IMR-90 (cell line): ENCODE measurements at regions not wholly inside any gene's neighbourhood (a gene's known extent, or its start where the extent isn't known, plus 50 kb on each side); places are given as distances from the start of the nearest gene placed in this dataset.

Experiments
- ATAC-seq: fragments of 200-7000 bp; cut with Tn5 transposase; 2 replicates; pipeline ENCODE4 v1.9.1; 2020; ENCODE audit warnings: low read depth, mild to moderate bottlenecking, moderate library complexity
- BruUV-seq: library from RNA; stranded (reverse); fragments of 400-500 nt; replicated peaks from 2 replicates; lab custom pipeline; 2021; lab: Mats Ljungman, UMichigan
- CTCF ChIA-PET: fragments of 300-600 bp; formaldehyde crosslinking; extraction: SDS; loops from one replicate; lab custom pipeline; 2021; ENCODE audit warnings: antibody characterized with exemption; lab: Yijun Ruan, JAX
- POLR2A ChIA-PET: fragments of 300-600 bp; sonication (Branson Sonifier 250); formaldehyde crosslinking; loops from one replicate; lab custom pipeline; 2022; ENCODE audit warnings: antibody characterized with exemption; ENCODE audit not compliant: unreplicated experiment; lab: Charles Lee
- DNase-seq: peaks from one replicate; pipeline ENCODE4 v3.0.0; 2013
- H2AFZ ChIP-seq: replicated peaks from 2 replicates; pipeline ENCODE3; 2013; ENCODE audit warnings: low read length, mild to moderate bottlenecking; ENCODE audit not compliant: poor library complexity
- H2AK5ac ChIP-seq: 2 replicates; pipeline ENCODE4 v1.6.1; 2013; ENCODE audit warnings: low read depth, low read length, inconsistent platforms
- H2AK9ac ChIP-seq: replicated peaks from 2 replicates; pipeline ENCODE3; 2013; ENCODE audit warnings: mild to moderate bottlenecking, low read depth, low read length, moderate library complexity; ENCODE audit not compliant: poor library complexity
- H2BK120ac ChIP-seq: 2 replicates; pipeline ENCODE4 v1.6.1; 2013; ENCODE audit warnings: low read depth, low read length, inconsistent platforms
- H2BK15ac ChIP-seq: 3 replicates; pipeline ENCODE4 v1.6.1; 2013; ENCODE audit warnings: low read depth, low read length, inconsistent platforms
- H2BK20ac ChIP-seq: 2 replicates; pipeline ENCODE4 v1.6.1; 2013; ENCODE audit warnings: low read depth, mild to moderate bottlenecking, inconsistent platforms, low read length, moderate library complexity
- H2BK5ac ChIP-seq: 2 replicates; pipeline ENCODE4 v1.6.1; 2013; ENCODE audit warnings: mild to moderate bottlenecking, low read depth, low read length, inconsistent platforms; ENCODE audit not compliant: poor library complexity, severe bottlenecking
- H3K14ac ChIP-seq: replicated peaks from 2 replicates; pipeline ENCODE4 v1.6.1; 2013; ENCODE audit warnings: low read depth, low read length, inconsistent platforms
- H3K18ac ChIP-seq: 2 replicates; pipeline ENCODE4 v1.6.1; 2013; ENCODE audit warnings: low read depth, low read length, control low read depth
- H3K23ac ChIP-seq: 2 replicates; pipeline ENCODE4 v1.6.1; 2013; ENCODE audit warnings: low read depth, low read length, inconsistent platforms
- H3K27ac ChIP-seq: 2 replicates; pipeline ENCODE4 v1.5.1; 2013; ENCODE audit warnings: mild to moderate bottlenecking, control low read depth, low read length; ENCODE audit not compliant: insufficient read depth
- H3K27me3 ChIP-seq: 2 replicates; pipeline ENCODE4 v1.6.1; 2013; ENCODE audit warnings: low read length; ENCODE audit not compliant: control insufficient read depth, insufficient read depth
- H3K36me3 ChIP-seq: 2 replicates; pipeline ENCODE4 v1.6.1; 2013; ENCODE audit warnings: low read length, mixed read lengths; ENCODE audit not compliant: control insufficient read depth, insufficient read depth
- H3K4ac ChIP-seq: 2 replicates; pipeline ENCODE4 v1.6.1; 2013; ENCODE audit warnings: low read depth, low read length, inconsistent platforms
- H3K4me1 ChIP-seq: 2 replicates; pipeline ENCODE4 v1.6.1; 2013; ENCODE audit warnings: low read length, mixed read lengths; ENCODE audit not compliant: control insufficient read depth, insufficient read depth
- H3K4me2 ChIP-seq: 2 replicates; pipeline ENCODE4 v1.6.1; 2013; ENCODE audit warnings: low read depth, mild to moderate bottlenecking, control low read depth, low read length, moderate library complexity
- H3K4me3 ChIP-seq: 2 replicates; pipeline ENCODE4 v1.5.1; 2013; ENCODE audit warnings: low read depth, mild to moderate bottlenecking, control low read depth, low read length, moderate library complexity; ENCODE audit not compliant: insufficient read depth
- H3K56ac ChIP-seq: 2 replicates; pipeline ENCODE4 v1.6.1; 2013; ENCODE audit warnings: low read length, inconsistent platforms; ENCODE audit not compliant: insufficient read depth; ENCODE audit errors: extremely low read depth
- H3K79me1 ChIP-seq, 2 experiments: 2 replicates each; pipeline ENCODE4 v1.6.1; 2013; ENCODE audit warnings: low read length in 2 of 2, inconsistent platforms in 1 of 2, low read depth in 1 of 2
- H3K9ac ChIP-seq: 2 replicates; pipeline ENCODE4 v1.6.1; 2013; ENCODE audit warnings: low read depth, low read length, control low read depth
- H3K9me1 ChIP-seq: 2 replicates; pipeline ENCODE4 v1.6.1; 2013; ENCODE audit warnings: low read length, inconsistent platforms; ENCODE audit not compliant: insufficient read depth
- H3K9me3 ChIP-seq: 2 replicates; pipeline ENCODE4 v1.6.1; 2013; ENCODE audit warnings: low read length; ENCODE audit not compliant: control insufficient read depth, insufficient read depth
- H4K20me1 ChIP-seq: 2 replicates; pipeline ENCODE4 v1.6.1; 2013; ENCODE audit warnings: low read length, inconsistent platforms; ENCODE audit not compliant: insufficient read depth
- H4K5ac ChIP-seq: 2 replicates; pipeline ENCODE4 v1.6.1; 2013; ENCODE audit warnings: mild to moderate bottlenecking, low read depth, low read length, control low read depth
- H4K8ac ChIP-seq, 2 experiments: 2 replicates each; pipeline ENCODE4 v1.6.1; 2013; ENCODE audit warnings: low read depth in 2 of 2, low read length in 2 of 2, control low read depth in 1 of 2, inconsistent platforms in 1 of 2
- H4K91ac ChIP-seq: 2 replicates; pipeline ENCODE4 v1.6.1; 2013; ENCODE audit warnings: low read depth, low read length, inconsistent platforms; ENCODE audit not compliant: insufficient read depth
- BHLHE40 ChIP-seq: fragments of 150-350 bp; IDR thresholded peaks from 2 replicates; pipeline ENCODE4 v1.6.1; 2016; ENCODE audit warnings: mild to moderate bottlenecking, low read depth, low read length
- CEBPB ChIP-seq: IDR thresholded peaks from 2 replicates; pipeline ENCODE4 v1.6.1; 2012; ENCODE audit warnings: low read depth, low read length, improper control_type of control experiment
- CHD1 ChIP-seq: IDR thresholded peaks from 2 replicates; pipeline ENCODE4 v1.6.1; 2012; ENCODE audit warnings: low read depth, low read length, improper control_type of control experiment
- FOS ChIP-seq: fragments of 150-350 bp; IDR thresholded peaks from 2 replicates; pipeline ENCODE4 v1.6.1; 2016; ENCODE audit warnings: low read depth, low read length
- MAFK ChIP-seq: IDR thresholded peaks from 2 replicates; pipeline ENCODE4 v1.6.1; 2012; ENCODE audit warnings: low read depth, low read length, improper control_type of control experiment
- MXI1 ChIP-seq: IDR thresholded peaks from 2 replicates; pipeline ENCODE4 v1.6.1; 2012; ENCODE audit warnings: low read depth, mild to moderate bottlenecking, low read length, moderate library complexity, borderline replicate concordance
- POLR2A ChIP-seq: IDR thresholded peaks from 2 replicates; pipeline ENCODE4 v1.6.1; 2012; ENCODE audit warnings: mild to moderate bottlenecking, low read depth, low read length
- RAD21 ChIP-seq: IDR thresholded peaks from 2 replicates; pipeline ENCODE4 v1.6.1; 2012; ENCODE audit warnings: low read length, improper control_type of control experiment
- RFX5 ChIP-seq: IDR thresholded peaks from 2 replicates; pipeline ENCODE4 v1.8.0; 2012; ENCODE audit warnings: low read depth, mild to moderate bottlenecking, low read length, moderate library complexity
- SMC3 ChIP-seq: fragments of 150-350 bp; IDR thresholded peaks from 2 replicates; pipeline ENCODE4 v1.6.1; 2016; ENCODE audit warnings: low read depth, mild to moderate bottlenecking, antibody characterized with exemption, low read length, moderate library complexity
- USF2 ChIP-seq: fragments of 150-350 bp; IDR thresholded peaks from 2 replicates; pipeline ENCODE4 v1.6.1; 2017; ENCODE audit warnings: mild to moderate bottlenecking, antibody characterized with exemption, low read length, low read depth
- WGBS, 2 experiments: methylation state at CpG; one replicate each; pipeline versions ENCODE4 v1.1.5 to v1.1.7; 2013; ENCODE audit warnings: missing lambda C conversion rate in 2 of 2; ENCODE audit not compliant: insufficient read length in 1 of 2; ENCODE audit errors: extremely low coverage in 2 of 2; 5-methylcytosine and 5-hydroxymethylcytosine counted together
- dilution Hi-C: fragments of 300-500 bp; cut with HindIII; formaldehyde crosslinking; loops from one replicate; pipeline ENCODE4 v1.14.3; 2018; ENCODE audit warnings: low sequenced_read_pairs; ENCODE audit not compliant: unreplicated experiment
- in situ Hi-C: fragments of 300-500 bp; cut with MboI; formaldehyde crosslinking; loops from 3 replicates; pipeline ENCODE4 v1.14.3; 2019; ENCODE audit warnings: low sequenced_read_pairs, inconsistent platforms, mixed read lengths
- intact Hi-C: fragments of 100-400 bp; cut with micrococcal nuclease; formaldehyde crosslinking; loops from 2 replicates; pipeline ENCODE4 v1.10.0; 2022
- TF ChIP-seq, protein P1 (sequence below): fragments of 150-350 bp; IDR thresholded peaks from 2 replicates; pipeline ENCODE4 v1.6.1; 2016; ENCODE audit warnings: low read depth, mild to moderate bottlenecking, low read length, moderate library complexity, borderline replicate concordance
- TF ChIP-seq, protein P2 (sequence below): conservative IDR thresholded peaks from 2 replicates; pipeline ENCODE4 v1.5.1; 2012; ENCODE audit warnings: mild to moderate bottlenecking, low read depth, low read length, improper control_type of control experiment

GRCh38 chr5:74094096-74094781, 468.2 kb downstream of the ARHGEF28 start:
- Histone ChIP-seq H3K9me1 (peaks cover 2% of the 10 kb centered on the region; the same call in 1 of the 2 replicates), H3K4me3 (no peak overlapping the region), H4K20me1 (no peaks in the 10 kb centered on the region), H3K36me3 (no peaks in the 10 kb centered on the region), H2BK15ac (no peak overlapping the region), H2AK9ac (no peak overlapping the region), H3K14ac (no peak overlapping the region), H3K79me1 (no peaks in the 10 kb centered on the region), H2AK5ac (no peak overlapping the region), H3K4me1 (no peaks in the 10 kb centered on the region), H4K5ac (no peak overlapping the region), H4K8ac (no peak overlapping the region), H3K27me3 (peaks cover 17% of the 10 kb centered on the region), H3K9ac (no peak overlapping the region), H4K91ac (no peak overlapping the region), H2BK120ac (no peak overlapping the region), H3K27ac (no peak overlapping the region), H3K4me2 (no peak overlapping the region), H3K23ac (no peak overlapping the region), H2BK5ac (no peak overlapping the region), H2BK20ac (no peak overlapping the region), H3K4ac (no peak overlapping the region), H3K56ac (no peak overlapping the region), H3K18ac (no peak overlapping the region), H2AFZ (no peak overlapping the region), H3K9me3 (no peaks in the 10 kb centered on the region)
- DNase-seq (no peak), ATAC-seq (no peak)
- CTCF ChIA-PET, result no interaction called here
- in situ Hi-C loops, result no loop called here
- TF ChIP-seq MAFK (no peak), USF2 (no peak), FOS (no peak), RAD21 (no peak), POLR2A (no peak), CHD1 (no peak), BHLHE40 (no peak), CEBPB (no peak), SMC3 (no peak), MXI1 (no peak), RFX5 (no peak)
- TF ChIP-seq, protein P1, sequence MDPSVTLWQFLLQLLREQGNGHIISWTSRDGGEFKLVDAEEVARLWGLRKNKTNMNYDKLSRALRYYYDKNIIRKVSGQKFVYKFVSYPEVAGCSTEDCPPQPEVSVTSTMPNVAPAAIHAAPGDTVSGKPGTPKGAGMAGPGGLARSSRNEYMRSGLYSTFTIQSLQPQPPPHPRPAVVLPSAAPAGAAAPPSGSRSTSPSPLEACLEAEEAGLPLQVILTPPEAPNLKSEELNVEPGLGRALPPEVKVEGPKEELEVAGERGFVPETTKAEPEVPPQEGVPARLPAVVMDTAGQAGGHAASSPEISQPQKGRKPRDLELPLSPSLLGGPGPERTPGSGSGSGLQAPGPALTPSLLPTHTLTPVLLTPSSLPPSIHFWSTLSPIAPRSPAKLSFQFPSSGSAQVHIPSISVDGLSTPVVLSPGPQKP, result no peak
- TF ChIP-seq, protein P2, sequence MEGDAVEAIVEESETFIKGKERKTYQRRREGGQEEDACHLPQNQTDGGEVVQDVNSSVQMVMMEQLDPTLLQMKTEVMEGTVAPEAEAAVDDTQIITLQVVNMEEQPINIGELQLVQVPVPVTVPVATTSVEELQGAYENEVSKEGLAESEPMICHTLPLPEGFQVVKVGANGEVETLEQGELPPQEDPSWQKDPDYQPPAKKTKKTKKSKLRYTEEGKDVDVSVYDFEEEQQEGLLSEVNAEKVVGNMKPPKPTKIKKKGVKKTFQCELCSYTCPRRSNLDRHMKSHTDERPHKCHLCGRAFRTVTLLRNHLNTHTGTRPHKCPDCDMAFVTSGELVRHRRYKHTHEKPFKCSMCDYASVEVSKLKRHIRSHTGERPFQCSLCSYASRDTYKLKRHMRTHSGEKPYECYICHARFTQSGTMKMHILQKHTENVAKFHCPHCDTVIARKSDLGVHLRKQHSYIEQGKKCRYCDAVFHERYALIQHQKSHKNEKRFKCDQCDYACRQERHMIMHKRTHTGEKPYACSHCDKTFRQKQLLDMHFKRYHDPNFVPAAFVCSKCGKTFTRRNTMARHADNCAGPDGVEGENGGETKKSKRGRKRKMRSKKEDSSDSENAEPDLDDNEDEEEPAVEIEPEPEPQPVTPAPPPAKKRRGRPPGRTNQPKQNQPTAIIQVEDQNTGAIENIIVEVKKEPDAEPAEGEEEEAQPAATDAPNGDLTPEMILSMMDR, result no peak
- no CpG with 5 or more reads among the region's 5 CpGs for WGBS, 2 experiments
- dilution Hi-C loops, result no loop called here
- BruUV-seq, result no TSS peak
- POLR2A ChIA-PET, result no interaction called here
- intact Hi-C loops, result no loop called here
